ENCODE measurements at regions not wholly inside any gene's neighbourhood (a gene's known extent, or its start where the extent isn't known, plus 50 kb on each side); places are given as distances from the start of the nearest gene placed in this dataset.

DNA sequence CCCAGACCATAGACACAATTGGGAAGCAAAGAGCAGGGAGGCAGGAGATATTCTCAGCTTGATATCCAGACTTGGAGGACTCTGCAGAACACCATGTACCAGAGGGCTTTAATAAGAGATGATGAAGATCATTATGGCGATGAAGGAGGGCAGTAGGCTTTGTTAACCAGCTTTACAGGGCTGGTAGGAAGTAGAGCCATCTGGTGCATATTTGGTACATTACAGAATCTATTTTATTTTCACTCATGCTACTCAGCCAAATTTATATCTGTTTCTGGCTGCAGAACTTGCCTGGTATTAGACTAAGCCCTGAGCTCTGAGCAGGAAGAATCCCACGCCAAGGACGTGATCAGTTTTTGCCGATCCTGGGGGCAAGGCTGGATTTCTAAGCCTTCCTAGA is 61.8 kb upstream of the SYT6 start:
- ChIA-PET POLR2A (no interaction called here), CTCF (interaction anchor here (0.6 kb wide), 1 partner anchor 94 kb away, joined by 3 read pairs; no protein-coding TSS in a partner anchor)
- DNase-seq (ENCODE audit: extremely low spot score) = no peak
- TF ChIP-seq HDGF (IDR thresholded peaks at IDR 0.05; ENCODE audit: borderline replicate concordance) (no peak), ELF4 (IDR thresholded peaks at IDR 0.05) (no peak), BHLHE40 (IDR thresholded peaks at IDR 0.05; ENCODE audit: borderline replicate concordance) (no peak), ARNT (IDR thresholded peaks at IDR 0.05) (no peak), ZNF384 (IDR thresholded peaks at IDR 0.05) (no peak), FOXK2 (IDR thresholded peaks at IDR 0.05) (no peak), SUZ12 (IDR thresholded peaks at IDR 0.05) (no peak)

DNA sequence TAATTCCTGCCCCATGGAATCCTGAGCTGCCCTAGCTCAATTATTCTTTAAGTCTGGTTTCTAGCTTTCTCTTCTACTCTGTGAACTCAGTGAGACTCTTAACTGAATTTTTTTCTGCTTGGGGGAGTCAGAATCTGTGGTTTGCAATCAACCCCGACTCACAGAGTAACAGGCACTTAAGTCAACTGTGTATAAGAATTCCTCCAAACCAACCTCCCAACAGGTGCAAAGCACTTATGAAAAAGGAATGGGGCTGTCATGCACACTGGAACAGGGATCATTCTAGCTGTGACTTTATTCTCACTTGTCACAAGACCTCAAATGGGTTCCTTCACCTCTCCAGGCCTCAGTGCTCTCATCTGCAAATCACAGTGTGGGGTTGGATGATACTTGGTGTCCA is 60.3 kb upstream of the SYT6 start:
- no peak for DNase-seq (ENCODE audit: extremely low spot score)
- POLR2A ChIA-PET = no interaction called here
- CTCF ChIA-PET = no interaction called here
- TF ChIP-seq TARDBP (IDR thresholded peaks at IDR 0.05) (no peak), CTBP1 (IDR thresholded peaks at IDR 0.05; ENCODE audit: borderline replicate concordance) (no peak), FOXM1 (IDR thresholded peaks at IDR 0.05; ENCODE audit: borderline replicate concordance) (no peak), FOXA1 (IDR thresholded peaks at IDR 0.05) (no peak), HDGF (IDR thresholded peaks at IDR 0.05; ENCODE audit: borderline replicate concordance) (no peak), FOXK2 (IDR thresholded peaks at IDR 0.05) (no peak), BHLHE40 (IDR thresholded peaks at IDR 0.05; ENCODE audit: borderline replicate concordance) (no peak), ZNF384 (IDR thresholded peaks at IDR 0.05) (no peak), NFRKB (IDR thresholded peaks at IDR 0.05) (no peak), SP1 (IDR thresholded peaks at IDR 0.05) (no peak), ARNT (IDR thresholded peaks at IDR 0.05) (no peak)
- TF ChIP-seq, protein P1, sequence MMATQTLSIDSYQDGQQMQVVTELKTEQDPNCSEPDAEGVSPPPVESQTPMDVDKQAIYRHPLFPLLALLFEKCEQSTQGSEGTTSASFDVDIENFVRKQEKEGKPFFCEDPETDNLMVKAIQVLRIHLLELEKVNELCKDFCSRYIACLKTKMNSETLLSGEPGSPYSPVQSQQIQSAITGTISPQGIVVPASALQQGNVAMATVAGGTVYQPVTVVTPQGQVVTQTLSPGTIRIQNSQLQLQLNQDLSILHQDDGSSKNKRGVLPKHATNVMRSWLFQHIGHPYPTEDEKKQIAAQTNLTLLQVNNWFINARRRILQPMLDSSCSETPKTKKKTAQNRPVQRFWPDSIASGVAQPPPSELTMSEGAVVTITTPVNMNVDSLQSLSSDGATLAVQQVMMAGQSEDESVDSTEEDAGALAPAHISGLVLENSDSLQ (IDR thresholded peaks at IDR 0.05) = no peak

DNA sequence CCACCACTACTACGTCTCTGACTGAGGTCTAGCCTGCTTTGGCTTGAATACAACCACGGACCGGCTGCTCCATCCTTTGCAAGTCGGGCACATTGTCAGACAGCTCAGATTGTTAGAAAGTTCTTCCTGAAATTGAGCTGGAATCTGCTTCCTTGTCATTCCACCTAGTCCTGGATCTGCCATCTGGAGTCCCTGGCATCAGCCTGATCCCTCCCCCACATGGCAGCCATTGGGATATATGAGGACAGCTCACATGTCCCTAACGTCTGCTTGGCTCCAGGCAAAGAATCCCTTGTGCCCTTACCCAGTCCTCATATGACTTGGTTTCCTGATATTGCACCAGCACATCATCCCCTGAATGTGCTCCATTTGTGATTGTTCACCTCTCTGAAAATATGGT is 56.3 kb upstream of the SYT6 start:
- POLR2A ChIA-PET = no interaction called here
- TF ChIP-seq ARNT (IDR thresholded peaks at IDR 0.05) (no peak), BHLHE40 (IDR thresholded peaks at IDR 0.05; ENCODE audit: borderline replicate concordance) (no peak), NFRKB (IDR thresholded peaks at IDR 0.05) (no peak), L3MBTL2 (conservative IDR thresholded peaks at IDR 0.05) (no peak), ZNF384 (IDR thresholded peaks at IDR 0.05) (no peak)
- TF ChIP-seq, protein P1 (IDR thresholded peaks at IDR 0.05) = no peak
- CTCF ChIA-PET = no interaction called here
- no peak for DNase-seq (ENCODE audit: extremely low spot score)

DNA sequence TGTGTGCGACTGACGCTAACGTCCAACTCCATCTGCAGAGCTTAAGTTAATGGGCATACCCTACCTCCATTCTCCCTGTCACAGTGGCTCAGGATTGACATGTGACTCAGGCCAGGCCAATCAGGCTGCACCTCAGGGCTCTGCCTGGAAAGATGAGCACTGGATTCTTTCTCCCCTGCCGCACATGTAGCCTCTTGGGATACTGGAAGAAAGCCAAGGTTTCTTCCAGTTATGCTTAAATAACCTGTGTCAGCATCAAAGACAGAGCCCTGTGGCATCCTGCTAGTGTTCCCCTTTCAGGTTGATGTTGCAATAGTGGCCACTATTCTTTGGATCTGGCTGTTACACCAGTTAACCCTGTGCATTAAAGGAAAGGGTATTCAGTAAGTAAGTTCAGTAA is 55.0 kb upstream of the SYT6 start:
- ChIA-PET CTCF (interaction anchor here (0.8 kb wide), 1 partner anchor 75 kb away, joined by 3 read pairs; no protein-coding TSS in a partner anchor), POLR2A (no interaction called here)
- no peak for DNase-seq (ENCODE audit: extremely low spot score)
- TF ChIP-seq ZNF384 (IDR thresholded peaks at IDR 0.05) (no peak), ARNT (IDR thresholded peaks at IDR 0.05) (no peak), LEF1 (IDR thresholded peaks at IDR 0.05; ENCODE audit: borderline replicate concordance) (no peak), HDGF (IDR thresholded peaks at IDR 0.05; ENCODE audit: borderline replicate concordance) (no peak), BHLHE40 (IDR thresholded peaks at IDR 0.05; ENCODE audit: borderline replicate concordance) (no peak), FOXK2 (IDR thresholded peaks at IDR 0.05) (no peak), FOXA1 (IDR thresholded peaks at IDR 0.05) (no peak), CTBP1 (IDR thresholded peaks at IDR 0.05; ENCODE audit: borderline replicate concordance) (no peak), SP1 (IDR thresholded peaks at IDR 0.05) (no peak), FOXM1 (IDR thresholded peaks at IDR 0.05; ENCODE audit: borderline replicate concordance) (no peak)
- TF ChIP-seq, protein P1 (IDR thresholded peaks at IDR 0.05) = no peak

DNA sequence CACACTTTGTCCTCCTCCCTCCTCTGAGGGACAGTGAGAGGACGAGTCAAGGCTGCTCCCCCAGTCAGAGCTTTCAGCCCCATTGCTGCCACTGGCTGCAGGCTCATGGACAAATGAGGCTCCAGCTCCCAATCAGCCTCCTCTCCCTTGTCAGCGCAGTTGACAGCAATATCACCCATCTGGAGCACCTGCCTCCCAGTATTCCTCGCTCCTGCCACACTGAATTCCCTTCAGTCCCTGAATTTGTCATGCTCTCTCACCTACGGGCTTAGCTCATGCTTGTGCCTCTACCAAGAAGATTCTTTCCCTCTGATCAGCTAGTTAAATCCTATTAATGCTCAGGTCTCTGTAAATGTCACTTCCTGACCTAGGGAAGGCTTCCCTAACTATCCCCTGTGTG is 54.4 kb upstream of the SYT6 start:
- POLR2A ChIA-PET = no interaction called here
- CTCF ChIA-PET = no interaction called here
- DNase-seq (ENCODE audit: extremely low spot score) = no peak
- no peak for TF ChIP-seq FOXM1 (IDR thresholded peaks at IDR 0.05; ENCODE audit: borderline replicate concordance)
- no peak for TF ChIP-seq ELF4 (IDR thresholded peaks at IDR 0.05)
- TF ChIP-seq, protein P1 (IDR thresholded peaks at IDR 0.05) = no peak
- TF ChIP-seq CTBP1 (IDR thresholded peaks at IDR 0.05; ENCODE audit: borderline replicate concordance) = no peak
- no peak for TF ChIP-seq ZNF384 (IDR thresholded peaks at IDR 0.05)
- TF ChIP-seq L3MBTL2 (conservative IDR thresholded peaks at IDR 0.05) = no peak
- no peak for TF ChIP-seq BHLHE40 (IDR thresholded peaks at IDR 0.05; ENCODE audit: borderline replicate concordance)
- no peak for TF ChIP-seq LEF1 (IDR thresholded peaks at IDR 0.05; ENCODE audit: borderline replicate concordance)
- no peak for TF ChIP-seq SP1 (IDR thresholded peaks at IDR 0.05)
- TF ChIP-seq ARNT (IDR thresholded peaks at IDR 0.05) = no peak
- no peak for TF ChIP-seq FOXK2 (IDR thresholded peaks at IDR 0.05)
- TF ChIP-seq HDGF (IDR thresholded peaks at IDR 0.05; ENCODE audit: borderline replicate concordance) = no peak
- TF ChIP-seq SUZ12 (IDR thresholded peaks at IDR 0.05) = no peak
- no peak for TF ChIP-seq NFRKB (IDR thresholded peaks at IDR 0.05)
- TF ChIP-seq TARDBP (IDR thresholded peaks at IDR 0.05) = no peak

DNA sequence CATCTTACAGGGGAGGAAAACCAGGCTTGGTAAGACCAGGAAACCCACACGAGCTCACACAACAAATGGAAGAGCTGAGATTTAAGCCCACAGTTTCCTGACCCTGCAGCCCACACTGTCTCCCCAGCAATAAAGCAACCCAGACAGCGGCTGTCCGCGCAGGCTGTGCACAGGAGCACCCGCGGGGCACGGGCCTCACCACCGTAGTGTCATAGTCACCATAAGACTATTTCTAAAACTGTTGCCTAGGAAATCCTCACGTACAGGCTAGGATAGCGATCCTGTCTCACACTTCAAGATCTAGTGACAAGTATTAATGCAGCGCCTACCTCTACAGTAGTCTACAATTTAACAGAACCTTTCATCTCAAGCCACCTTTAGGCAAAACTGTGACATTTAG is 54.0 kb upstream of the SYT6 start:
- POLR2A ChIA-PET = no interaction called here

More for the DNA sequence above, 54.0 kb upstream of the SYT6 start:
- DNase-seq (ENCODE audit: extremely low spot score) = no peak
- CTCF ChIA-PET = no interaction called here
- no peak for TF ChIP-seq FOXA1 (IDR thresholded peaks at IDR 0.05)
- no peak for TF ChIP-seq FOXM1 (IDR thresholded peaks at IDR 0.05; ENCODE audit: borderline replicate concordance)
